NCI-H1092 (cell line): ENCODE measurements at regions not wholly inside any gene's neighbourhood (a gene's known extent, or its start where the extent isn't known, plus 50 kb on each side); places are given as distances from the start of the nearest gene placed in this dataset.

Source experiments
- DNase-seq: peaks from one replicate; lab custom pipeline; 2025; lab: John Stamatoyannopoulos, UW

- no peak for DNase-seq
These were observed 128.5 kb upstream of the DCN start for GRCh38 chr12:91311081-91311480.

- no peak for DNase-seq
These were observed 126.8 kb upstream of the DCN start for GRCh38 chr12:91309450-91309849.

- no peak for DNase-seq
These were observed 125.5 kb upstream of the DCN start for GRCh38 chr12:91307957-91308670.

- no peak for DNase-seq
These were observed 107.7 kb upstream of the DCN start for GRCh38 chr12:91290354-91290753.

- DNase-seq = no peak
These were observed 107.3 kb upstream of the DCN start for GRCh38 chr12:91289906-91290305.

GRCh38 chr12:91289072-91289471 is 106.5 kb upstream of the DCN start:
- no peak for DNase-seq

GRCh38 chr12:91287753-91288152 is 105.1 kb upstream of the DCN start:
- no peak for DNase-seq

- no peak for DNase-seq
These were observed 95.5 kb upstream of the DCN start for GRCh38 chr12:91278126-91278525.

GRCh38 chr12:91276509-91276908 is 93.9 kb upstream of the DCN start:
- DNase-seq = no peak

GRCh38 chr12:91275321-91275720 is 92.7 kb upstream of the DCN start:
- DNase-seq = no peak

GRCh38 chr12:91274916-91275315 is 92.3 kb upstream of the DCN start:
- DNase-seq = no peak

- no peak for DNase-seq
These were observed 90.9 kb upstream of the DCN start for GRCh38 chr12:91273560-91273959.

- DNase-seq = no peak
These were observed 89.9 kb upstream of the DCN start for GRCh38 chr12:91272461-91273063.

GRCh38 chr12:91271185-91271584 is 88.6 kb upstream of the DCN start:
- DNase-seq = no peak

- DNase-seq = no peak
These were observed 84.4 kb upstream of the DCN start for GRCh38 chr12:91267039-91267438.

GRCh38 chr12:91264178-91264577 is 81.6 kb upstream of the DCN start:
- DNase-seq = no peak

- no peak for DNase-seq
These were observed 79.4 kb upstream of the DCN start for GRCh38 chr12:91261820-91262676.

GRCh38 chr12:91256411-91256810 is 73.8 kb upstream of the DCN start:
- DNase-seq = no peak

GRCh38 chr12:91252341-91252740 is 69.7 kb upstream of the DCN start:
- DNase-seq = no peak

GRCh38 chr12:91250273-91250665 is 67.7 kb upstream of the DCN start:
- DNase-seq = no peak

- no peak for DNase-seq
These were observed 67.1 kb upstream of the DCN start for GRCh38 chr12:91249518-91250272.

GRCh38 chr12:91249054-91249453 is 66.4 kb upstream of the DCN start:
- DNase-seq = no peak
